ENCODE measurements at regions not wholly inside any gene's neighbourhood (a gene's known extent, or its start where the extent isn't known, plus 50 kb on each side); places are given as distances from the start of the nearest gene placed in this dataset.

GRCh38 chr9:1152171-1152570 is 102.0 kb downstream of the DMRT2 start:
- TF ChIP-seq CTCF (IDR thresholded peaks at IDR 0.05; ENCODE audit: poor library complexity, severe bottlenecking), result no peak
- no peak for TF ChIP-seq REST (IDR thresholded peaks at IDR 0.05; ENCODE audit: borderline replicate concordance)
- TF ChIP-seq POLR2AphosphoS5 (IDR thresholded peaks at IDR 0.05), result no peak
- TF ChIP-seq TAF1 (IDR thresholded peaks at IDR 0.05; ENCODE audit: low read depth), result no peak
- no peak for TF ChIP-seq RAD21 (conservative IDR thresholded peaks at IDR 0.05)

Measured in neural cell (in vitro differentiated cells).